Lung (tissue), 11 donors: ENCODE measurements at regions not wholly inside any gene's neighbourhood (a gene's known extent, or its start where the extent isn't known, plus 50 kb on each side); places are given as distances from the start of the nearest gene placed in this dataset.

Experiments
- ATAC-seq: fragments of 200-7000 bp; cut with Tn5 transposase; one replicate; pipeline ENCODE4 v1.9.1; 2020; ENCODE audit warnings: moderate number of reproducible peaks; ENCODE audit not compliant: insufficient read depth, low FRiP score
- DNase-seq, 3 donors: peaks; one replicate each; pipeline ENCODE4 v3.0.0-alpha.2; 2013 to 2017
- H3K27ac ChIP-seq, 2 donors: one replicate each; pipeline ENCODE4 v1.5.1; 2013; ENCODE audit warnings: mild to moderate bottlenecking in 2 of 2, moderate library complexity in 2 of 2, control low read depth in 1 of 2, inconsistent platforms in 1 of 2, low read depth in 1 of 2, low read length in 1 of 2
- H3K27me3 ChIP-seq, 3 donors: one replicate each; pipeline ENCODE4 v1.5.1; 2013; ENCODE audit warnings: low read length in 2 of 3; ENCODE audit not compliant: control insufficient read depth in 3 of 3, insufficient read depth in 3 of 3
- H3K36me3 ChIP-seq, 4 donors: one replicate each; pipeline ENCODE4 v1.5.1; 2013; ENCODE audit warnings: low read length in 4 of 4, mild to moderate bottlenecking in 1 of 4, moderate library complexity in 1 of 4; ENCODE audit not compliant: control insufficient read depth in 4 of 4, insufficient read depth in 4 of 4
- H3K4me1 ChIP-seq, 5 donors: one replicate each; pipeline ENCODE4 v1.5.1; 2013; ENCODE audit warnings: low read length in 5 of 5, mild to moderate bottlenecking in 2 of 5, moderate library complexity in 1 of 5; ENCODE audit not compliant: control insufficient read depth in 5 of 5, insufficient read depth in 5 of 5
- H3K4me3 ChIP-seq: one replicate; pipeline ENCODE4 v1.5.1; 2013; ENCODE audit warnings: mild to moderate bottlenecking, control low read depth, moderate library complexity
- H3K9ac ChIP-seq, 2 donors: one replicate each; pipeline ENCODE4 v1.5.1; 2013; ENCODE audit warnings: low read length in 2 of 2, control low read depth in 1 of 2; ENCODE audit not compliant: insufficient read depth in 1 of 2
- H3K9me3 ChIP-seq, 4 donors: one replicate each; pipeline ENCODE4 v1.5.1; 2013; ENCODE audit warnings: low read length in 3 of 4, mild to moderate bottlenecking in 1 of 4, moderate library complexity in 1 of 4; ENCODE audit not compliant: control insufficient read depth in 4 of 4, insufficient read depth in 3 of 4
- WGBS, 2 donors: extraction: QIAGEN DNeasy Blood & Tissue Kit; methylation state at CpG; one replicate each; pipeline ENCODE4 v1.1.7; 2013; 5-methylcytosine and 5-hydroxymethylcytosine counted together
- TF ChIP-seq, protein P1 (sequence below): IDR thresholded peaks from 2 replicates; pipeline ENCODE4 v1.5.1; 2012; ENCODE audit warnings: mild to moderate bottlenecking; ENCODE audit errors: control extremely low read depth, extremely low read depth
- donor health status: control.
- donor health status: control.
- donor health status: Bipolar disorder and iron deficiency.
- donor health status: healthy.
- donor health status: DM: yes; HTN: yes; CAD: no.

DNA sequence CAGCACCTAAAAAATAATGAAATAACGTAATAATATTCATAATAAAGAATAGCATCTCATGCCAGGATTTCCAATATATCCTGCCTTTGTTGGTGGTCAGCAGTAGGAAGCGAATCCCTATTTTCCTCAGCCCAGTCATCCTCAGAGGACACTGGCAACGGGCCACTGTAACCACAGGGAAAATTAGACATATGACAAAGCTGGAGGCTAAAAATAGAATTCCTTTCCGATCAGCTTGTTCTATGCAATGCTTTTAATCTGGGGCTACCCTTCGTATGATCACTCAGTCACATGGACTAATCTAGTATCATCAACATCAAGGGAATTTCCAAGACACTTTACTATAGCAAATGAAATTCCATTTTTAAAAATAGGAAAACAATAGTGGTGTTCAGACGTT is 246.9 kb upstream of the KCNJ16 start:
- 48 to 67% methylated on average over 6 of the region's 6 CpGs for WGBS, 2 donors
- Histone ChIP-seq H3K36me3 (no peaks in the 10 kb centered on the region), H3K4me1 (peaks cover 0 to 10% (median 0%) of the 10 kb centered on the region in 5 donors), H3K9ac (no peak overlapping the region), H3K27me3 (no peaks in the 10 kb centered on the region), H3K9me3 (no peaks in the 10 kb centered on the region), H3K27ac (no peak overlapping the region), H3K4me3 (no peak overlapping the region)
- DNase-seq (peak; percentile 18 to 62 (median 35)), ATAC-seq (no peak)
- TF ChIP-seq, protein P1, sequence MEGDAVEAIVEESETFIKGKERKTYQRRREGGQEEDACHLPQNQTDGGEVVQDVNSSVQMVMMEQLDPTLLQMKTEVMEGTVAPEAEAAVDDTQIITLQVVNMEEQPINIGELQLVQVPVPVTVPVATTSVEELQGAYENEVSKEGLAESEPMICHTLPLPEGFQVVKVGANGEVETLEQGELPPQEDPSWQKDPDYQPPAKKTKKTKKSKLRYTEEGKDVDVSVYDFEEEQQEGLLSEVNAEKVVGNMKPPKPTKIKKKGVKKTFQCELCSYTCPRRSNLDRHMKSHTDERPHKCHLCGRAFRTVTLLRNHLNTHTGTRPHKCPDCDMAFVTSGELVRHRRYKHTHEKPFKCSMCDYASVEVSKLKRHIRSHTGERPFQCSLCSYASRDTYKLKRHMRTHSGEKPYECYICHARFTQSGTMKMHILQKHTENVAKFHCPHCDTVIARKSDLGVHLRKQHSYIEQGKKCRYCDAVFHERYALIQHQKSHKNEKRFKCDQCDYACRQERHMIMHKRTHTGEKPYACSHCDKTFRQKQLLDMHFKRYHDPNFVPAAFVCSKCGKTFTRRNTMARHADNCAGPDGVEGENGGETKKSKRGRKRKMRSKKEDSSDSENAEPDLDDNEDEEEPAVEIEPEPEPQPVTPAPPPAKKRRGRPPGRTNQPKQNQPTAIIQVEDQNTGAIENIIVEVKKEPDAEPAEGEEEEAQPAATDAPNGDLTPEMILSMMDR = no peak

DNA sequence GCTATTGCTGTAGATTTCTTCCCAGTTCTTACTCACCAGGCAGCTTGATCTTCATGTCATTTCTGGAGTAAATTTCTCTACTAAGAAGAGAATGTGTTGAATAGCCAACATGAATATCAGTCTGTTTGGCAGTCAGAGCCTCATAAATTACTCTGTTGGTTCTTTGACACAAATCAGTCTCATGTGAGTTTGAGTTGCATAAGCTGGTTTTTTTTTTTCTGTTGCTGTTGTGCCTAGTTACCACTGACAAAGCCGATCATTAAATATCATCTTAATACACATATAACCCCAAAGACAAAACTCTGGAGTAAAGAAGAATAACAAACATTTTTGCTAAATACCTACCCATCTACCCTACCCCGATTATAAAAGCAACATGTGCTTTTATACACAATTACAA is 240.5 kb upstream of the KCNJ16 start:
- Histone ChIP-seq H3K9ac (no peak overlapping the region), H3K27me3 (no peaks in the 10 kb centered on the region), H3K4me1 (no peaks in the 10 kb centered on the region), H3K9me3 (peaks cover 0 to 3% (median 1%) of the 10 kb centered on the region in 4 donors), H3K4me3 (no peak overlapping the region), H3K36me3 (no peaks in the 10 kb centered on the region), H3K27ac (no peak overlapping the region)
- TF ChIP-seq, protein P1 = no peak
- 65 to 87% methylated on average over 2 of the region's 2 CpGs for WGBS, 2 donors
- DNase-seq = no peak
- no peak for ATAC-seq

DNA sequence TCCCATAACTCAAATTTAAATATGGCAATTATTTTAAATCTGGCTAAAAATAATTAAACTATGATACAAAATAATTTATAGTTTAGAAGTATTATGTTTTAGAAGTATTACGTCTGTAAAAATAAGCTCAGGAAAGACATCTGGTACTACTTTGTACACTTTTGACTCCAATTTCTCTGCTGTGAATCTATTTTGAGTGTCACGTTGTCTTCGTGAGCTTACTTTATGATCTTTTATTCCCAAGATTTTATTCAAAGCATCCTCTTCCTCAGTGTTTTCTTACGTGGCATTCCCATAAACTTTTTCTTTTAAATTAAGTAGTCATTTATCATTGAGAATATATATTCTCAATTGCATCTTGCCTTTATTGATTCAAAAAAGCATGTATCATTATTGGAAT is 223.3 kb upstream of the KCNJ16 start:
- Histone ChIP-seq H3K9me3 (no peaks in the 10 kb centered on the region), H3K4me3 (no peak overlapping the region), H3K36me3 (no peaks in the 10 kb centered on the region), H3K9ac (no peak overlapping the region), H3K27me3 (no peaks in the 10 kb centered on the region), H3K27ac (no peak overlapping the region), H3K4me1 (peaks cover 0 to 11% (median 3%) of the 10 kb centered on the region in 5 donors)
- WGBS, 2 donors = 93 to 94% methylated on average over 4 of the region's 4 CpGs
- ATAC-seq (no peak), DNase-seq (no peak)
- TF ChIP-seq, protein P1 = no peak
